Forelimb muscle (tissue), 1 donor: ENCODE measurements at regions not wholly inside any gene's neighbourhood (a gene's known extent, or its start where the extent isn't known, plus 50 kb on each side); places are given as distances from the start of the nearest gene placed in this dataset.
"Not testable (repeated sequence)": the region's sequence is repeated elsewhere in the genome, so short reads cannot be mapped to it uniquely, and the experiment has no call there.

ENCODE experiments used
- DNase-seq: peaks from one replicate; pipeline ENCODE4 v3.0.0-alpha.2; 2013; ENCODE audit warnings: low read depth

DNA sequence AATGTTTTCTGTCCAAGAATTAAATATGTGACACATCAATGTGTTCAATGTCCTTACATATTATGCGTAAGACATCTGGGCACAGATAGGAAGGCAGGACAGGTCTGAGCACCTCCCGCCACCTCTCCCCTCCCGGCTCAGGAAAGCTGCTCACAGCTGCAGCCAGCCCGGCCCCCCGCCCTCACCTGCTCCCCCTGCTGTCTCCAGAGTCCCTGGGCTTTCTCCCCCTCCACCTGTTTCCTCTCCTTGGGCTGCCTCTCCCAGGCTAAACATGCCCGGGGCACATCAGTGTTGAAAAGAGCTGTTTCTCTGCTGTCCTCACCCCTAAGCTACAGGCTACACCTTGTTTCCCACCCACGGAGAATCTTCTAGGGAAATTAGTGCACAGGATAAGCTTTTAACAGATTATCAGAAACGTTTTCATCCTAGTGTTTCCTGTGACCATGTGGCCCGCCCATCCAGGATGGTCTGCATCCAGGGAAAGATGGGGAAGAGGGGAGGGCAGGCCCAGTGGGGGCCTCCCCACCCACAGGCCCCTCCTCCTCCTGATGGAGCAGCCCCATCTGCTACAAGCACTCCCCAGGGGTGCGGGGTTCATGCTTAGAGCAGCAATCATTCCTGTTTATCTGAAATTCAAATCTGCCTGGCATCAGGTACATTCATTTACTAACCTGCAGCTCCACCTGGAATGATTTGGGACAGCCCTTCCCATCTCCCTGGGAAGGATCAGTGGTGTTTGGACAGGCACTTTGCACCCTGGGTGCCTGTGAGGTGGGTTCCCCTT lies 273.8 kb upstream of the SFSWAP start:
- DNase-seq = no peak

DNA sequence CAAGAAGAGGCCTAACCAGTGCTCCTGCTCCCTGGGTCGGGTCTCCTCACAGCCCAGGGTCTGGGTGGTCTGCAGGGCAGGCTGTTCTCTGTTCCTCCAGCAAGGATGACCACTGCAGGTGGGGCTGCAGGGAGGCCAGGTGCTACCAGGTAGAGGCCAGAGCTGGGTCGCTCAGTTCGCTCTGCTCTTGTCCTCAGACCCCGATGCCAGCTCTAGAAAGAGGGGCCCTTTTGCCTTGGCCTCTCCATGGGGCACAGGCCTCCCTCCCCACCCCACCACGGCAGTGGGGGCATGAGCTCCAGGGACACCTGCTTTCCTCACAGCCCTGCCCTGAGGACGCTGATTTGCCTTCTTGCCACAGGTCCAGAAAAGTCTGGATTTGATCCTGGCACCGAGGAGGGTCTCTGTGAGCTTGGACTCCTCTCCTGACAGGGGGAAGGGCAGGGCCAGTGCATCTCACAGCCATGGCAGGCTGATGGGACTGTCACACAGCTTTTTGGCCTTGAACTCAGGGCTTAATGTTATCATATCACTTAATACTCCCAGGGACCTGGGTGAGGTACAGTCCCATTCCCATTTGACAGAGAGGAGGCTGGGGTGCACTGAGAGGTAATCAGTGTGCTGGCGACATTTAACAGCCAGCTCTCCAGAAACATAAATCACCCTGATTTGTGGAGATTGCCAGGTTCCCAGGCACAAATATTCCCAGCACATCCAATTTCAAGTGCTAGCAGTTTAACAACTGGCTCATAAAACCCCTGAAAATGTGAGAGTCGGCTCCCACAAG lies 273.0 kb upstream of the SFSWAP start:
- no peak for DNase-seq

DNA sequence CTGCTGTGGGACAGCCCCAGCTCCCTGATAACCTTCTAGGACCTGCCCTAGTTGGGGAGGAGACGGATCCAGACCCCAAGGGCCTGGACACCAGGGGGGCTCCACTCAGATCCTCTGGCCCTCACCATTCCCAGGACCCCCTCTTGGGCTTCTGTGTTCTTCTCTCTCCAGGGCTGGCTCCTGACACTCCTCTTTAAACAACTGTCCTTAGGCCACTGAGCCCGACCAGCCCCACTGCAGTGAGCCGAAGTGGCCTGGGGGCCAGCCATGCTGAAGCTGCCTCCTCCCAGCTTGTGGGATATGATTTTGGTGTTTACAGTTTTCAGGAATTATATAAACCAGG lies 272.4 kb upstream of the SFSWAP start:
- not testable (repeated sequence) for DNase-seq

DNA sequence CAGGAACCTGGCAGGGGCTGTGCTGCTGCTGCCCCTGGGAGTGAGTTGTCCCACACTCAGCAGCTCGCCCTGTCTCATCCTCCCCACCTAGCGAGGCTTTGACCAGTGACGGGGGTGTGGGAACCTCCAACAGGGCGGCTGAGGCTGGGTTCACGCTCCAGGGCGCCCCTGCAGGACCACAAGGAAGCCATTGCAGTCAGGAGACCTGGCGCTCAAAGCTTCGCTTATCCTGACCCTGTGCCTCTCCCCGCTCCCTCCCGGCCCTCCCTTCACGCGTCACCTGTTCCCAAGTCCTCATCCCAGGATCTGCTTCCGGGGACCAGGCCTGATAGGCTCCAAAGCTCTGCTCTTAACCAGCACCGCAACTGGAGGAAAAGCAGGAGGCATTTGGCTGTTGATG lies 272.0 kb upstream of the SFSWAP start:
- no peak for DNase-seq

DNA sequence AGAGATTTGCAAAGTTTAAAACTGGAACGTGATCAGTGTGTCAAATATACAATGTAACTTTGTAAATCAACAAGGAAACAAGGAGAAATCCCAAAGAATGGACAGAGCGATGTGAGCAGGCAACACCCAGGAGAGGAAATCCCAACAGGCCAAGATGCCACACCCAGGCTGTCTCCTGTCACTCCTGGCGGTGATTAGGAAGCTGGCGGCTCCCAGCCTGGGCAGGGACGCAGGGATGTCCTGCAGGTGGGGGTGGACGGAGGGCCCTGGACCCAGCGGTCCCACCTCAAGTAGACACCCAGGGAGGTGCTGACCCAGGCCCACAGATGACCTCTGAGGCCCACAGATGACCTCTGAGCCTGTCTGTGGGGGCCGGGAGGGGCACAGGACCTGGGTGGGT lies 271.1 kb upstream of the SFSWAP start:
- DNase-seq = not testable (repeated sequence)

DNA sequence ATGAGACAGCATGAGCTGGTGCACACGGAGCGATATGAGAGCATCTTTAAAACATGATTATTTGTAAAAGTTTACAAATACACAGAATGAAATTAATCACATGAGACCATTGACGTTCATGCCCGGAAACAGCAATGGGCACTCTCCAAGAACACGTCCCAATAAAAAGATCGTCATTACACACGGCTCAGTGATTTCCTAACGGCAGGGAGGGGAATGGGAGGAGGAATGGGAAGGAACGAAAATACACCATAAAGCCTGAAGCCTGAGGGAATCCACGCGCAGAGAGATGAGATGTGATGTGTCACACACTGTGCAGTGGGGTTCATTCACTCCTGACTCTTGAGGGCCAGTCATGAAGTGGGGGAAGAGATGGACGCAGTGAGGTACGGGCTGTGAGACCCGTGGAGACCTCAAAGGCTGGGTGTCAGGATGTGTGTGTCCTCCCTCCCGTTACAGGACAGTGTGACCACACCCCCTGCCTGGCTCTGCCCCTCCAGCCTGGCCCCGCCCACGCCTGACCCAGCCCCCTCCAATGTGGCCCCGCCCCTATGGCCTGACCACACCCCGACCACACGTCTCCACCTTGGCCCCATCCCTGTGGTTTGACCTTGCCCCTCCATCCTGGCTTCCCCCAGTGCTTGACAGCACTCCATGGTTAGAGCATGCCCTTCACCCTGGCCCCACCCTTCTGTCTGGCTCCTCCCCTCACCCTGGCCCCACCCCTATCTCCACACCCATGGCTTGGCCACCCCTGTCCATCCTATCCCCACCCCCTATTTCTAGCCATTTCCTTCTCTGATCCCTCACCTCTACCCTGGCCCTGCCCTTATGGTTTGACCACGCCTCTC lies 270.5 kb upstream of the SFSWAP start:
- not testable (repeated sequence) for DNase-seq

DNA sequence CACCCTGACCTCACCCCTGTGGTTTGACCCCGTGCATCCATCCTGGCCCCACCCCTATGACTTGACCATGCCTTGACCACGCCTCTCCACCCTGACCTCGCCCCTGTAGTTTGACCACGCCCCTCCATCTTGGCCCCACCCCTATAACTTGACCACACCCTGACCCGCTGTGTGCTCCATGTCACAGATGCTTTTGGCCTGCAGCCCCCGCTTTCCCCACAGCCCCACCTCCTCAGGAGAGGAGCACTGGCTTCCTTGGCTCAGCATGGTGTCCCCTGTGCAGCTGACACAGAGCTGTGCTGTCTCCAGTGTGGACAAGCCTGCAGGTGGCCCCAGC lies 269.9 kb upstream of the SFSWAP start:
- no peak for DNase-seq

DNA sequence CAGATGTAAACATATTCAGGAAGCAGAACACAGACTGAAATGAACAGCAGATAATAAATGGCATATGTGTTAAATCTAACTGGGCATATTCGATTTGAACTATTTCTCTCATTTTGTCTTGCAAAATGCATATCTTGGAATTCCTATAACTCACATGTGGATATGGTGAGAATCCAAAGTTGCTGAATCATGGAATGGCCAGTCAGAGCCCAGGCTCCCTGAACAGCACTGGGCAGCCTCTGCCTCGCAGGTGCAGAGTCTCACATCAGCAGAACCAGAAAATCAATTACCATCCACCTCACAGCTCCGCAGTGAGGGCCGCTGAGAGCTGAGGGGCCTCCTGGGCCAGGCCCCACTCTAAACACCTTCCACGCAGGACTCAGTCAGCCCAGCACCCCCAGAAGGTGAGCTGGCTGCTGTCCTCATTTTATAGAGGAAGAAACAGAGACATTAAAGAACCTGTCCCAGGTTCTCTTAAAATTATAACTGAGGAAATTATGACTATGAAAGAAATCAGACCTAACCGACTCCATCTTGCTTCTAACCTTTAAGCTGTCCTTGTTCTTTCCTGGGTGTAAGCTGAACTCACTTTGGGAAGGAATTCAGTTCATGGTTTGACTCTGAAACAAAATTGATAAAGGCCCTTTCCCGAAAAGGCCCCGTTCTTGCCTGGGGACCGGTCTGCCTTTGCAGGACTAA lies 269.1 kb upstream of the SFSWAP start:
- no peak for DNase-seq

DNA sequence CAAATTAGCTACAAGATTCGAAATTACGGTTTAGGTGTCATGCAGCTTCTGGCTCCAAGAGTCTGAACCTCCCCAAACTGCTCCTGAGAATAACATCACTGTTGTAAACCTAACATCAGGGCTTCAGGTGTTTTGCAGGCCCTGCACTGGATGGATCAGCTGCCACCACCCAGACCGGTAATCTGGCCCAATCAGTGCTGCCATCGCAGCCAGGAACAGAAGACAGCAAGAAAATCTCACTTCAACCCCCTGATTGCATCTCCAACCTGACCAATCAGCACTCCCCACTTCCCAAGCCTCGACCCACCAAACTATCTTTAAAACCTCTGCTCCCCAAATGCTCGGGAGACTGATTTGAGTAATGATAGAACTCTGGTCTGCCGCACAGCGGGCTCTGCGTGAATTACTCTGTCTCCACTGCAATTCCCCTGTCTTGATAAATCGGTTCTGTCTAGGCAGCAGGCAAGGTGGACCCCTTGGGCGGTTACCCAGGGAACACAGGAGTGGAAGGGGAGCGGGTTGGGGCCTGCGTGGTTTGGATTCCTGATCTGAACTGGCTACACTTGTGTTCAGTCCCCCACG lies 268.5 kb upstream of the SFSWAP start:
- no peak for DNase-seq

DNA sequence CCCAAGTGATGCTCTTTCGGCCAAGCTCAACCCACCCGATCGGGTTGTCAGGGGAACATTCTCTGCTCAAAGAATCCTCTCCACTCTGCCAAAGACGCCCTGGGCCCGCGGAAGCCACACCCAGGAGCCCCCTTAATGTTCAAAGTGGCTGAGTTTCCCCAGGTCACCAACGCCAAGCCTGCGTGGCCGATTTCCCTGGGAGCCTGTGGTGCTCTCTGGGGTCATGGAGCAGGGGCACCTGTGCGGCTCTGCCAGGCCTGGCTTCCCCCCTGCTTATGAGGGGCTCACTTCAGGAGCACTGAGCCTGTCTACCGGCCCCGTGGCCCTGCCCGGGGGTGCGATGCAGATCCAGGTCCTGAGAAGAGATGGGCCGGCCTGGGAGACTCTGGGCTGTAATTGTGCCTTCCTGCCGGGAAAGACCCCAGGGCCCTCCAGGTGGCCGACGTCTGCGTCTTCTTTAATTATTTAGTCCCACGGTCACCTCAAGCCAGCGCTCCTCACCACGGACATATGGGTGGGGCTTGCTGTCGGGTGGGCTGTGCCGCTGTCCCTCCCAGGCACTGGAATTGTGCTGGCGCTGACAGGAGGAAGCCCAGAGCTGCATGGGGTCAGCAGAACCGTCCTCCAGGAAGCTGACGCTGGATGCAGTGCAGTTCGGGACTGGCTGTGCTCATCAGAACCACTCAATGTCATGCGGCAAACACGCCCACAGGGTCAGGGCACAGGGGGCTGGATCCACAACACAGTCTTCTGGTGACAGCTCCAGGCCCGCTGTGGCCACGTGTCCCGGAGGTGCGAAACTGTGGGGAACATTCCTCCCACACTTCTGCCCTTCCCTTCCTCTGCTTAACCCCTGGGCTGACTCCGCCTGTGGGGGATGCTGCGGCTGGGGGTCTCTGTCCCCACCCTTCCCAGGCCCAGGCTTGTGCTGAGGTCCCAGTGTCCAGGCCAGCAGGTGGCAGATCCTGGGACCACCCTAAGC lies 267.6 kb upstream of the SFSWAP start:
- DNase-seq = no peak

DNA sequence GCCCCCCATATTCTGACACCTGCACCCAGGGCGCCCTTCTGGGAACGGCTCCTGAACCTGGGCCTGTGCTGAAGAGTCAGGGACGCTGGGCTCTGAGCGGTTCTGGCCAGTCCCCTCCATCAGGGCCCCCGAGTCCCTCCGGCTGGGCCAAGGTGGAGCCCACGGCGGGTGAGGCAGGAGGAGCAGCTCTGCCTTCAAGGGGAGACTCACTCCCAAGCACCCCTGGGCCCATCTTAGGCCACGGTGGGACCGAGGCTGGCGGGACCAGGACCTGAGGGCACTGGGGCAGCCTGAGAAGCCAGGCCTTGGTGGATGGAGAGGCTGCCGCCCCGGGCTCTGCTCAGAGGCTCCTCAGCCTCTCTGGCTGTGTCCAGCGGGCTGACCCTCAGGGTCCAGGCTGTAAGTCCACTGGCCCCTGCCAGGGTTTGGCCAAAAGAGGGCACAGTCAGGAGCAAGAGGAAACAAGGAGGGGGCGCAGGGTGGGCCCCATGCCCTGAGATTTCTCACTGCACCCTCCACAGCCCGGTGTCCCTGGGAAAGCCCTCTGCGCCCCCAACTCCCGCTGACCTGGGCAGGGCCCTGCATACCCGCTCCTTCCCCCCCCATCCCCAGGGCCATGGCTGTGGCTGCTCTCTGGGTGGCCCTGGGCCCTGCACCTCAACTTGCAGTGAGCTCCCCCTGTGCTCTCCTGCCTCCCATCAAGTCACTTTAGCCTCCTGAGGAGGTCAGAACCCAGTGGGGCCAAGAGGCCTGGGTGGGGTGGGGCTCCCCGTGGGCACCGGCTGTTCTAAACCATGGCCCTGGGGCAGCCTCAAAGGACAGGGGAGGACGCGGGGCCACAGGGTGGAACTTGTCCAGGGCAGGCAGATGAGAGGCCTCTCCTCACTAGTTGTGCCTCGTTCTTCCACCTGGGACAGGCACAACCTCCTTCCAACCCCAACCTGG lies 266.4 kb upstream of the SFSWAP start:
- no peak for DNase-seq

DNA sequence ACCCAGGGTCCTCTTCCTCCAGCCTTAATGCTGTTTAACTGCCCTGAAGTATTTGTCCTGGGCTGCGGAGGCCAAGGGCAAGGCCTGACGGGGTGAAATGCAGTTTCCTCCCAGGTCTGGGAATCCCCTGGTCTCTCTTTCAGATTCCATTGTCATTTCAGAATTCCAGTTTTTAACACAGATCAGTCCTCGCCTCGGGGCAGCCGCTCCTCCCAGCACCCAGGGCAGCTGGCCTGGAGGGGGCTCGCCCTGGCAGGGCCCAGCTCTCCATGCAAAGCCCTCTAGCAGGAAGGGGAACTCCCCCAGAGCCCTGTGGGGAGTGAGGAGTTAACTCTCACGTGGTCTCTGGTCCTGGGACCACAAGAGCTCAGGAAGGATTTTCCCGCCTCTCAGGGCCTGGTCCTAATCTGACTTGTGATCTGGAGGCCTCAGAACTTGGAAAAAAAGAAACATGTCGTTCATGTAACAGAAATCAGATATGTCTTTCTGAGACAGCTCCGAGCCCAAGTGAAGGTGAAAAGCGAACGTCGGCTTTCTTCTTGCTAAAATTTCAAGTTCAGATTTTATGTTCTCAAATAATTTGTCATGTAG lies 265.6 kb upstream of the SFSWAP start:
- DNase-seq = no peak

DNA sequence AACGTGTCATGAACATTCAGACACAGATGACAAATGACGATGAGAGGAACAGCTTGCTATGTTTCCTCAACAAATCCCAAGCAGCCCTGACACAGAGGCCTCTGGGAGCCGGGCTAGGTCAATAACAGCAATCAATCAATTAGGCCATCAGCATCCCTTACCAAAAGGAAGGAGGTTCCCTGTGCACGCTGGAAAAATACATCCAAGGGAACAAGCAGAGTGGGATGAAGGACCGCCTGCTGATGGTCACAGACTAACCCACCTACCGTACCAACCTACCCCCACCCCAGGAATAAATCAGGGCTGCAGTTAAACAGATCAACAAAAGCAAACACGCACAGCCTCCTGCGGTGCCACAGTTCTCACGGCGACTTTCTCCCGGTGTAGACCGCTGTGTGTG lies 265.1 kb upstream of the SFSWAP start:
- no peak for DNase-seq

DNA sequence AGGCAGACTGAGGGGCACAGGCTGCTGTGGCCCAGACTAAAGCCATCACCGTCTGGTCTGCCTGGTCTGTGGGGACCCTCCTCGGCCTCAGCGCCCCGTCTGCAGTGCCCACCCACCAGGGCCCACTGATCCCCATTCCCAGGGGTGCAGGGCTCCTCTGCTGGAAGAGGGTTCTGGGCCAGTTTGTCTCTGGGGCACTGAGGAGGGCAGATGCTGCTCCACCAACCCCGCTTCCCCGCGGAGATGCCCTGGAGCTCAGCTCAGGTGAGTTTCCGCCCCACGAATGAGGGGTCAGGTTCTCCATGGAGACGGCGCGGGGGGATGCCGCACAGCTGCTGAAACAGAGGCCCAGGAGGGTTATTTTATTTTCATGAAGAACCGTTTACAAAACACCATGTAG lies 263.3 kb upstream of the SFSWAP start:
- DNase-seq = not testable (repeated sequence)

DNA sequence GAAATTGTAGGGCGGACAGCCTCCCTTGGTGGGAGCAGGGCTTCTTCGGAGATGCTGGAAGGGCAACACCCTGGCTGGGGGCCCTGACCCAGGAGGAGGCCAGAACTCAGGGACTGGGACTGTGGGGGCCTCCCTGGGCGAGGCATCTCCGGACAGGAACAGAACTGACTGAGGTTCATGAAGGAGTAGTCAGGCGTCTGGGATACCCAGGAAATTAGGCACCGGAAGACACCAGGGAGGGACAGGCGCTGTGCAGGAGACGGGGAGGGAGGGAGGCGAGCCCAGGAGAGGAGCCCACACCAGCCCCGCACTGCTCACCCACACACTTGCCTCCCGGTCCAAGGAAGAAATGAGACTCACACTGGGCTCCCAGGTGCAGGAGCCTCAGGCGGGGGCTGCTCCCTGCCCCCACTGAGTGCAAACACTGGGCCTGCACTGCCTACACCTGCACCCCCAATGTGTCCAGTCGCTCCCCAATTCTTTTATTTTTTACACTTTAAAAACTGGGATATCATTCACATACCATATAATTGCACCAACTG lies 262.6 kb upstream of the SFSWAP start:
- DNase-seq = no peak

DNA sequence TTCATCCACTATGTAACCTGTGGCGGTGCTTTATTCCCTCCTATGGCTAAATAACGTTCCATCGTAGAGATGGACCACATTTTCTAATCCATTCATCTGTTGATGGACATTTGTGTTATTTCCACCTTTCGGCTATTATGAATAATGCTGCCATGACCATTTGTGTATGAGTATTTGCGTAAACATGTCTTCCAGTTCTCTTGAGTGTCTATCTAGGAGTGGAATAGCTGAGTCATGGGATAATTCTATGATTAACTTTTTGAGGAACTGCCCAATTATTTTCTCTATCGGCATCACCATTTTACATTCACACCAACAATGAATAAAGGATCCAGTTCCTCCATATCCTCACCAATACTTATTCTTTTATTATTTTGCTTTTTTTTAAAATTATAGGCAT lies 261.9 kb upstream of the SFSWAP start:
- no peak for DNase-seq

DNA sequence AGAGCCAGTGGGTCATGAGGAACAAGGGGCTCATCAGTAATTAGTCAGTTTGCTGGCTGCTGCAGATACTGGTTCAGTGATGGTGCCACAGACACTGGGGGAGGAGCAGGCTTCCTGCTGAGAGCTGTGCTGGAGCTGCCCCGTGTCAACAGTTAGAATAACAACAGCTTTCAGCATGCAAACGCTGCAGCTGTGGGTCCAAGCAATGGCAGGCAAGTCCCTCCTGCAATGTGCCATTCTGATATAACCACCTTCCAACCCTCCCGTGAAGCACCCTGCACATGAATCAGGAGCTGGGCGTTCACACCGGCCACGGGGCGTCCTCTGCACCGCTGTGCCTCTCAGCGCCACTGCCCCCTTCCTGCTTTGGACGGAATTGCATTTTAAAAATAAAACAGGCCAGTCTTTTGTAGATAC lies 258.4 kb upstream of the SFSWAP start:
- DNase-seq = no peak

DNA sequence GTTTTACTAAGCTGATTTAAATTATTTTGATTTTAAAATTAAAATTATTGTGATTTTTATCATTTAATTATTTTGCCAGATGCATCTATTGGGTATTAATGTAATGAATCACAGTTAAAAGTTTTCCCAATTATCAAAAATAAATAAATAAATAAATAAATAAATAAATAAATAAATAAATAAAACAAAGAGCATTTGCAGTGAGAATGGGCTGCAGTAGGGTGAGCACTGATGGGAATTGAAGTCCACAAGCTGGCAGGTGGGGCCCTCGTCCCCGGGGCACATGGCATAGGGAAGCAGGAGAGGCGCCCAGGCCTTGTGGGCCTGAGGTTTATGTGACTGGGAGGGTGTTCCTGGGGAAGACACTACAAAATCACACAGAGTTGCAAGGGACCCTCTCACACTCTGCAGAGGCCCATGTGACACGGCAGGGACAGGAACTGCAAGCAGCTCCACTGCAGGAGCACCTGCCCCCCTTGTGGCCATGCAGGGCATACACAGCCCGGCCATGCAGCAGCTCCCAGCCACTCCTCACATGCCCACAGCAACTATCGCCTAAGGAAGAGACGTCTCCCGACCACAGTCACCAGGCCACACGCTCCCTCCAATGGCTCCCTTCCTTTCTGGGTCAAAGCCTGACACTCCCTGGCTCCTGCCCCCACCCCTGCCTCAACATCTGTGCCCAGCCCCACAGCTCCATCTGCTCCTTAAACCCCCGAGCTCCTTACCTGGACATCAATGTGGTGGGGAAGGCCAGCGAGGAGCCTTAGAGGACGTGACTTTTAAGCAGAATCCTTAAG lies 256.3 kb upstream of the SFSWAP start:
- no peak for DNase-seq
